IPS-15b (cell line): ENCODE measurements at regions not wholly inside any gene's neighbourhood (a gene's known extent, or its start where the extent isn't known, plus 50 kb on each side); places are given as distances from the start of the nearest gene placed in this dataset.

ENCODE experiments used
- H3K27me3 ChIP-seq: one replicate; pipeline ENCODE4 v1.6.1; 2013; ENCODE audit warnings: low read length; ENCODE audit not compliant: control insufficient read depth, insufficient read depth
- H3K36me3 ChIP-seq: one replicate; pipeline ENCODE4 v1.6.1; 2013; ENCODE audit warnings: low read length; ENCODE audit not compliant: control insufficient read depth, insufficient read depth
- H3K4me1 ChIP-seq: one replicate; pipeline ENCODE4 v1.6.1; 2013; ENCODE audit warnings: mild to moderate bottlenecking, low read length; ENCODE audit not compliant: control insufficient read depth, insufficient read depth
- H3K4me3 ChIP-seq: one replicate; pipeline ENCODE4 v1.5.1; 2013; ENCODE audit warnings: low read depth, low read length
- H3K9ac ChIP-seq: one replicate; pipeline ENCODE4 v1.6.1; 2013; ENCODE audit warnings: low read depth, mild to moderate bottlenecking, low read length
- H3K9me3 ChIP-seq: one replicate; pipeline ENCODE4 v1.6.1; 2013; ENCODE audit warnings: mild to moderate bottlenecking, low read length; ENCODE audit not compliant: control insufficient read depth, insufficient read depth

GRCh38 chr6:120211955-120212792 lies 862.6 kb upstream of the MAN1A1 start:
- Histone ChIP-seq H3K4me1 (no peaks in the 10 kb centered on the region), H3K9ac (no peak overlapping the region)

GRCh38 chr6:120202878-120203277 lies 853.3 kb upstream of the MAN1A1 start:
- no peaks in the 10 kb centered on the region for H3K27me3 ChIP-seq
- H3K9me3 ChIP-seq = no peaks in the 10 kb centered on the region
- H3K9ac ChIP-seq = no peak overlapping the region
- no peak overlapping the region for H3K4me3 ChIP-seq
- no peaks in the 10 kb centered on the region for H3K36me3 ChIP-seq
- peaks cover 2% of the 10 kb centered on the region for H3K4me1 ChIP-seq

More at GRCh38 chr6:120211955-120212792, 862.6 kb upstream of the MAN1A1 start:
- H3K27me3 ChIP-seq = no peaks in the 10 kb centered on the region
- H3K4me3 ChIP-seq = no peak overlapping the region
- no peaks in the 10 kb centered on the region for H3K36me3 ChIP-seq
- H3K9me3 ChIP-seq = no peaks in the 10 kb centered on the region

DNA sequence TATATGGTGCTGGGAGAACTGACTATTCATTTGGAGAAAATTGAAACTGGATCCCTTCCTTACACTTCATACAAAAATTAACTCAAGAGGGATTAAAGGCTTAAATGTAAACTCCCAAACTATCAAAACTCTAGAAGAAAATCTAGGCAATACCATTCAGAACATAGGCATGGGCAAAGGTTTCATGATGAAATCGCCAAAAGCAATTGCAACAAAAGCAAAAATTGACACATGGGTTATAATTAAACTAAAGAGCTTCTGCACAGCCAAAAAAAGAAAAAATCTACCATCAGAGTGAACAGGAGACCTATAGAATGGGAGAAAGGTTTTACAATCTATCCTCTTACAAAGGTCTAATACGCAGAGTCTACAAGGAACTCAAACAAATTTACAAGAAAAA lies 851.3 kb upstream of the MAN1A1 start:
- H3K27me3 ChIP-seq = no peaks in the 10 kb centered on the region
- H3K36me3 ChIP-seq = no peaks in the 10 kb centered on the region
- peaks cover 2% of the 10 kb centered on the region for H3K4me1 ChIP-seq
- no peaks in the 10 kb centered on the region for H3K9me3 ChIP-seq
- no peak overlapping the region for H3K4me3 ChIP-seq
- H3K9ac ChIP-seq = no peak overlapping the region

GRCh38 chr6:120198033-120198432 lies 848.5 kb upstream of the MAN1A1 start:
- H3K27me3 ChIP-seq = no peaks in the 10 kb centered on the region
- H3K9ac ChIP-seq = no peak overlapping the region
- H3K9me3 ChIP-seq = no peaks in the 10 kb centered on the region
- peaks cover 11% of the 10 kb centered on the region for H3K4me1 ChIP-seq
- no peaks in the 10 kb centered on the region for H3K36me3 ChIP-seq
- H3K4me3 ChIP-seq = no peak overlapping the region

- H3K9ac ChIP-seq = no peak overlapping the region
- no peaks in the 10 kb centered on the region for H3K4me1 ChIP-seq
- no peak overlapping the region for H3K4me3 ChIP-seq
- H3K36me3 ChIP-seq = no peaks in the 10 kb centered on the region
- no peaks in the 10 kb centered on the region for H3K27me3 ChIP-seq
- no peaks in the 10 kb centered on the region for H3K9me3 ChIP-seq
Measured at GRCh38 chr6:120186080-120186479, 836.5 kb upstream of the MAN1A1 start.

DNA sequence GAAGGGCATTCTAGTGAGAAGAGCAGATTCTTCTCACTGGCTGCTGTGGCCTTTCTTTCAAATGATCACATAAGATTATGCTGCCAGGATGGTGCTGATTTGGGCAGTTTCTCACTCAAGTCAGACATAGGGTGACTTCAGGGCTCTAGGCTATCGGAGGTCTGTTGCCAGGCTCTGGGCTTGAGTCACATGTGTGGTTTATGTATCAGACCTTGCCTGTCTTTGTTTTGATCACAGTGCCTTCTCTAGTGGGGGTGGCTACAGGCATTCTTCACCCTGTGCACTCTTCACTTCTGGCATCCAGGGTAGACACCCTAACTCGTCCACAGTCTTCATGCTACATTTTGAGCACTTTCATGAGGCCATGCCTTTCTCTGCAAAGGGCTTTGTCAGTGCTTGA lies 823.7 kb upstream of the MAN1A1 start:
- H3K27me3 ChIP-seq = no peaks in the 10 kb centered on the region
- no peaks in the 10 kb centered on the region for H3K4me1 ChIP-seq
- H3K4me3 ChIP-seq = no peak overlapping the region
- H3K36me3 ChIP-seq = no peaks in the 10 kb centered on the region
- H3K9me3 ChIP-seq = no peaks in the 10 kb centered on the region
- H3K9ac ChIP-seq = no peak overlapping the region

GRCh38 chr6:120164531-120164930 lies 815.0 kb upstream of the MAN1A1 start:
- Histone ChIP-seq H3K4me1 (no peaks in the 10 kb centered on the region), H3K27me3 (no peaks in the 10 kb centered on the region), H3K4me3 (no peak overlapping the region), H3K9ac (no peak overlapping the region), H3K9me3 (no peaks in the 10 kb centered on the region), H3K36me3 (no peaks in the 10 kb centered on the region)

DNA sequence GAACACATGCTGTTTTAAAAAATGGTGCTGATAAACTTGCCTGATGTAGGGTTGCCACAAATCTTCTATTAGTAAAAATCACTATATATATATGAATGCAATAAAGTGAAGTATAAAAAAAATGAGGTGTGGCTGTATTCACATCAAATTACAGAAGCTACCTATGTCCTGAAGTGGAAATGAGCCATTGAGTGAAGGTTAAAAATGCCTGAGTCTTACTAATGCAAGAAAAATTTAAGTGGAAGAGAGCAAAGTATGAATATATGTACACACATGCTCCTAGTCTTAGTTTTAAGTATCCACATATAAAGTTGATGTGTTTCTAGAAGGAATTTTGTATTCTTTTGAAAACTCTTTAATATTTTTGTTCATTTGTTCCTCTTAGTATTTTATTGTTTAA lies 808.3 kb upstream of the MAN1A1 start:
- Histone ChIP-seq H3K36me3 (no peaks in the 10 kb centered on the region), H3K9ac (no peak overlapping the region), H3K4me3 (no peak overlapping the region), H3K27me3 (no peaks in the 10 kb centered on the region), H3K9me3 (no peaks in the 10 kb centered on the region), H3K4me1 (no peaks in the 10 kb centered on the region)

DNA sequence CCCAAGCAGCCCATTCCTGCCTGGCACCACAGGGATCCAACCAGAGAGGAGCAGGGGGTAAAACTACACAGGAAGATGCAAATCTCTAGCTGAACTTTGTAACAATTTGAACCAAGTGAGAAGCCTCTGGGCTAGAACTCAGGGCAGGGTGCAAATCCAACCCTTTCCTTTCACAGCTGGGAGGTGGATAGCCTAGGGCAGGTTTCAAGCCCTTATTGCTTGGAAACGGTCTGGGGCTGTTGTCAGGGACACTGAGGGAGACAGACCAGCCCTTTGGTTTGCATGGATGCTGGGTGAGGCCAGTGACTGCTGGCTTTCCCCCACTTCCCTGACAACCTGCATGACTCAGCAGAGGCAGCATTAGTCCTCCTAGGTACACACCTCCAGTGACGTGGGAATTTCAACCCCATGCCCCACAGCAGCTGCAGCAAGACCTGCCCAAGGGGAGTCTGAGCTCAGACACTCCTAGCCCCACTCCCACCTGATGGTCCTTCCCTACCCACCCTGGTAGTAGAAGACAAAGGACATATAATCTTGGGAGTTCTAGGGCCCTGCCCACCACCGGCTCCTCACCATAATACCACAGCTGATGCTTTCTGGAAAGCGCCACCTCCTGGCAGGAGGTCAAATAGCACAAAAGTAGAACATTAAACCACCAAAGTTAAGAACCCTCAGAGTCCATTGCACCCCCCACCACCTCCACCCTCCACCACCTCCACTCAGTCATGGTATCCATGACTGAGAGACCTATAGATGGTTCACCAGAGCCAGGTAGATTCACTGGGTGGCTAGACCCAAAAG lies 797.7 kb upstream of the MAN1A1 start:
- Histone ChIP-seq H3K4me3 (no peak overlapping the region), H3K36me3 (no peaks in the 10 kb centered on the region), H3K4me1 (no peaks in the 10 kb centered on the region), H3K9me3 (no peaks in the 10 kb centered on the region), H3K27me3 (no peaks in the 10 kb centered on the region), H3K9ac (no peak overlapping the region)

- no peak overlapping the region for H3K9ac ChIP-seq
- H3K36me3 ChIP-seq = no peaks in the 10 kb centered on the region
- no peaks in the 10 kb centered on the region for H3K27me3 ChIP-seq
- no peaks in the 10 kb centered on the region for H3K9me3 ChIP-seq
- no peak overlapping the region for H3K4me3 ChIP-seq
- H3K4me1 ChIP-seq = peaks cover 4% of the 10 kb centered on the region
Measured at GRCh38 chr6:120141601-120142000, 792.0 kb upstream of the MAN1A1 start.

DNA sequence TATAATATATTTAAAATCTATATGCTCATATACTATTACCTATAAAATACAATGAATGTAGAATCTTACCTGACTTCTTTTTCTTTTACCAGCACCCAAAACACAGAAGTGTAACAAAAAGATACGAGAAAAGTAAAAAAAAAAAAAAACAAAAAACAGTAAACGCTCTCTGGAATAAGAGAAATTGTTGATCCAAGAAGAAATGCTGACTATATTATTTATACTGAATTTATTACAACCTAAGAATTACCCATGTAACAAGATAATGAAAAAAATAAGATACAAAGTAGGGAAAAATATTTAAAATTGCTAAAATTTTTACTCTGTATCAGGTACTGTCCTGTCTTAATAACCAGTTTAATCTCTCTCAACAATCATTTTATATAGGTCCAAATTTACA lies 787.9 kb upstream of the MAN1A1 start:
- Histone ChIP-seq H3K4me1 (peaks cover 4% of the 10 kb centered on the region), H3K9ac (no peak overlapping the region), H3K4me3 (no peak overlapping the region), H3K36me3 (no peaks in the 10 kb centered on the region), H3K9me3 (no peaks in the 10 kb centered on the region), H3K27me3 (no peaks in the 10 kb centered on the region)

GRCh38 chr6:120129228-120129627 lies 779.7 kb upstream of the MAN1A1 start:
- Histone ChIP-seq H3K36me3 (no peaks in the 10 kb centered on the region), H3K4me1 (no peaks in the 10 kb centered on the region), H3K27me3 (no peaks in the 10 kb centered on the region), H3K9me3 (no peaks in the 10 kb centered on the region), H3K4me3 (no peak overlapping the region), H3K9ac (no peak overlapping the region)
